Adrenal gland (tissue), 9 donors: ENCODE measurements at regions not wholly inside any gene's neighbourhood (a gene's known extent, or its start where the extent isn't known, plus 50 kb on each side); places are given as distances from the start of the nearest gene placed in this dataset.

Experiments used
- DNase-seq, 7 donors: peaks; one replicate each; pipeline ENCODE4 v3.0.0-alpha.2; 2019 to 2020
- H3K27ac ChIP-seq, 5 donors: fragments of 200-600 bp; sonication (generic) in 4 of 5; 1 replicate in 3 of 5; 2 replicates in 2 of 5; pipeline versions ENCODE4 v1.5.1 to v1.8.0; 2016 to 2020; ENCODE audit warnings: mild to moderate bottlenecking in 1 of 5
- H3K27me3 ChIP-seq: fragments of 200-600 bp; 2 replicates; pipeline ENCODE4 v1.8.0; 2021
- H3K36me3 ChIP-seq, 2 donors: fragments of 200-600 bp; replicated peaks in 1 of 2; 1 replicate in 1 of 2; 2 replicates in 1 of 2; pipeline versions ENCODE4 v1.5.1 to v1.8.0; 2018 to 2022
- H3K4me1 ChIP-seq, 2 donors: fragments of 200-600 bp; replicated peaks in 1 of 2; 1 replicate in 1 of 2; 2 replicates in 1 of 2; pipeline versions ENCODE4 v1.5.1 to v1.8.0; 2018 to 2021
- H3K4me3 ChIP-seq, 4 donors: fragments of 200-600 bp; sonication (generic) in 3 of 4; one replicate each; pipeline ENCODE4 v1.5.1; 2016 to 2018
- H3K9me3 ChIP-seq, 3 donors: fragments of 200-600 bp; sonication (generic) in 1 of 3; replicated peaks in 1 of 3; 1 replicate in 2 of 3; 2 replicates in 1 of 3; pipeline versions ENCODE4 v1.5.1 to v1.8.0; 2016 to 2021
- POLR2A ChIP-seq, 2 donors: fragments of 450-650 bp; IDR thresholded peaks; one replicate each; pipeline ENCODE4 v1.6.1; 2017; ENCODE audit warnings: antibody characterized with exemption in 2 of 2, mild to moderate bottlenecking in 2 of 2, moderate library complexity in 1 of 2
- WGBS, 4 donors: extraction: QIAGEN DNeasy Blood & Tissue Kit in 2 of 4; methylation state at CpG; one replicate each; pipeline versions ENCODE4 v1.1.5 to v1.1.7; 2013 to 2017; 5-methylcytosine and 5-hydroxymethylcytosine counted together
- intact Hi-C, 2 donors: fragments of 100-400 bp; cut with DNase I; formaldehyde crosslinking; loops; one replicate each; pipeline versions ENCODE4 v1.14.1 to v1.15.0; 2022 to 2023
- TF ChIP-seq, protein P1 (sequence below), 6 experiments: fragments of 450-650 bp in 4 of 6; fragments of 200-600 bp in 2 of 6; sonication (generic) in 1 of 6; IDR thresholded peaks; 1 replicate in 5 of 6; 2 replicates in 1 of 6; pipeline versions ENCODE4 v1.5.1 to v1.8.0; 2016 to 2021; ENCODE audit warnings: antibody characterized with exemption in 6 of 6, mild to moderate bottlenecking in 2 of 6, moderate library complexity in 1 of 6
- donor health status: healthy with polysubstance abuse.
- donor health status: Bipolar disorder and iron deficiency.
- donor health status: DM: yes; HTN: yes; CAD: no.
- donor health status: DM: no; HTN: no; CAD: no.
- donor health status: DM: no; HTN: no; CAD: no.

DNA sequence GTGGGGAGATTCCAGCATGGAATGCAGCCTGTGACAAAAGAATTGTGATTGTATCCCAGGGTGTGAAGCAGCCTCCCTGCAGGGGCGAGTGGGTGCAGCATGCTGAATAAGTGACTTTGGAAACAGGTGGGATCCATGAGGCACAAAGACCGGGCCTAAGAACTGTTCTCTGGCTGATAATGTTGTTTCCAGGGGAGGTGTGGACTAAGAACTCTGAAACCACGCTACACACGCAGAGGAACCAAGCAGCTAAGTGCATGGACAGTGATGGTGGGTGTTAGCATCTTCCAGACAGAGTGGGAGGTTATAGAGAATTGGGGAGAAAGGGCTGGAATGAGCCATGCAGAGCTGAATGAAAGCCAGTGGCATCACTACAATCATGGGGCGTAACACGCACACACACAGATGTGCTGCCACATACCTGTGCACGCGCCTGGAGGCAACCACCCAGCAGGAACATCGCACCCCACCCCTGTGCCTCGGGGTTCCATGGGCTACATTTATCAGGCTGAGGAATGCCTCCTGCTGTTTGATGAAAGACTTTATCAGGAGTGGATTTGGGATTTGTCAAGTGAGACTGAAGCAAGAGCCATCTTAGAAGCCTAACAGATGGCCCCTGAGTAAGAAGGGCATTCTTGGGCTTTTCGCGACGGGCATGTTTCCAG, 424.5 kb upstream of the SALL3 start:
- H3K27ac ChIP-seq, result no peak overlapping the region
- no peaks in the 10 kb centered on the region for H3K4me1 ChIP-seq
- no peaks in the 10 kb centered on the region for H3K36me3 ChIP-seq
- intact Hi-C loops, result no loop called here
- no peaks in the 10 kb centered on the region for H3K27me3 ChIP-seq
- 76 to 83% (median 77%) methylated on average over 13 of the region's 13 CpGs for WGBS, 4 donors
- no peaks in the 10 kb centered on the region for H3K9me3 ChIP-seq
- no peak for DNase-seq
- H3K4me3 ChIP-seq, result no peak overlapping the region
- TF ChIP-seq POLR2A (IDR thresholded peaks at IDR 0.05), result no peak
- TF ChIP-seq, protein P1, sequence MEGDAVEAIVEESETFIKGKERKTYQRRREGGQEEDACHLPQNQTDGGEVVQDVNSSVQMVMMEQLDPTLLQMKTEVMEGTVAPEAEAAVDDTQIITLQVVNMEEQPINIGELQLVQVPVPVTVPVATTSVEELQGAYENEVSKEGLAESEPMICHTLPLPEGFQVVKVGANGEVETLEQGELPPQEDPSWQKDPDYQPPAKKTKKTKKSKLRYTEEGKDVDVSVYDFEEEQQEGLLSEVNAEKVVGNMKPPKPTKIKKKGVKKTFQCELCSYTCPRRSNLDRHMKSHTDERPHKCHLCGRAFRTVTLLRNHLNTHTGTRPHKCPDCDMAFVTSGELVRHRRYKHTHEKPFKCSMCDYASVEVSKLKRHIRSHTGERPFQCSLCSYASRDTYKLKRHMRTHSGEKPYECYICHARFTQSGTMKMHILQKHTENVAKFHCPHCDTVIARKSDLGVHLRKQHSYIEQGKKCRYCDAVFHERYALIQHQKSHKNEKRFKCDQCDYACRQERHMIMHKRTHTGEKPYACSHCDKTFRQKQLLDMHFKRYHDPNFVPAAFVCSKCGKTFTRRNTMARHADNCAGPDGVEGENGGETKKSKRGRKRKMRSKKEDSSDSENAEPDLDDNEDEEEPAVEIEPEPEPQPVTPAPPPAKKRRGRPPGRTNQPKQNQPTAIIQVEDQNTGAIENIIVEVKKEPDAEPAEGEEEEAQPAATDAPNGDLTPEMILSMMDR (IDR thresholded peaks at IDR 0.05), result no peak

GRCh38 chr18:78557371-78557770, 422.2 kb upstream of the SALL3 start:
- TF ChIP-seq POLR2A (IDR thresholded peaks at IDR 0.05), result no peak
- TF ChIP-seq, protein P1 (IDR thresholded peaks at IDR 0.05), result no peak
- Histone ChIP-seq H3K36me3 (no peaks in the 10 kb centered on the region), H3K4me1 (no peaks in the 10 kb centered on the region), H3K27me3 (no peaks in the 10 kb centered on the region), H3K27ac (no peak overlapping the region), H3K4me3 (no peak overlapping the region), H3K9me3 (no peaks in the 10 kb centered on the region)
- 75 to 94% (median 85%) methylated on average over 8 of the region's 8 CpGs for WGBS, 4 donors
- intact Hi-C loops, result no loop called here
- DNase-seq, result no peak

DNA sequence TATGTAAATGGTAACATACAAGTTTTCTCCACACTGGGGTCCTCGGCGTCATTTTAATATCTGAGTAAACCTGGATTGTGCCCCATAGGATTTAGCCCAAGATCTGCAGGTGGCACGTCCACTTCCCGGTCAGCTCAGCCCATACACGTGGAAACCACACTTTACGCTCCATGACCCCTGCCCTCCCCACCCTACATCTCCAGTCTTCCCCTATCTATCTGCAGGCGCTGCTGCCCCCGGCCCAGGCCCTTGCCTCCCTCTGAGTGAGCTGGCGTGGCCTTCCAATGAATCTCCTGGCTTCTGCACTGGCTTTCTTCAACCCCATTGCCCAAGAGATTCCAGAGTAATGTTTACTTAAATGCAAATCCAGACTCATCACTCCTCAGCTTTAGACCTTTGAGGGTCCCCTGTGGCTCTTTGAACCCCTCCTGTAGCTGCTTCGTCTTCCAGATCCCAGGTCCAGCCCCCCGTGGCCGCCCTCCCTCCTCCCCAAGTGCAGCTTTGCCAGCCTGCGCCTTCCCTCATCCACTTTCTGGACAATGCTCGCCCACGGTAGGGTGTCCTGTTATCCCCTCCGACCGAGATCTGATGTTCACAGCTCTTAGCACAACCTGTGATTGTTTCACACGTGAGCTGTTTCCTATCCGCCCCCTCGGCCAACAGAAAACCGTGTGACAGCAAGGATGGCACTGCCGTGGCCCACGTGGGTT, 421.4 kb upstream of the SALL3 start:
- Histone ChIP-seq H3K27me3 (no peaks in the 10 kb centered on the region), H3K9me3 (no peaks in the 10 kb centered on the region), H3K36me3 (no peaks in the 10 kb centered on the region), H3K4me1 (no peaks in the 10 kb centered on the region), H3K27ac (no peak overlapping the region), H3K4me3 (no peak overlapping the region)
- intact Hi-C loops, result no loop called here
- TF ChIP-seq POLR2A (IDR thresholded peaks at IDR 0.05), result no peak
- TF ChIP-seq, protein P1 (IDR thresholded peaks at IDR 0.05), result no peak
- DNase-seq, result peak in 1 of 7 donors; percentile 28
- 76 to 79% (median 78%) methylated on average over 22 to 23 of the region's 23 CpGs for WGBS, 4 donors

DNA sequence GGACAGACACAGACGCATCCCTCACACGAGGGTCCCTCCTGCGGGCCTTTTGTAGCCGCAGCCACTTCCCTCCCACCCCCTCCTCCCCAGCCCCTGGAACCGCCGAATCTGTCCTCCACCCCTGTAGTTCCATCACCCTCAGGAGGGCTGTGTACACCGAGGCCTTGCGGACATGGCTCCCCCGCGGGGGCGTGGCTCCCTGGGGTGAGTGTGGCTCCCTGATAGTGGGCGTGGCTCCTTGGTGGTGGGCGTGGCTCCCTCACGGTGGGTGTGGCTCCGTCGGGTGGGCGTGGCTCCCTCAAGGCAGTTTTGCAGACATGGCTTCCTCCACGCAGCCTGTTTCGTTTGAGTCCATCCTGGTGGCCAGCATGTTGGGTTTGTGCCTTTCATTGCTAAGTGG, 420.7 kb upstream of the SALL3 start:
- H3K36me3 ChIP-seq, result no peaks in the 10 kb centered on the region
- 38 to 74% (median 64%) methylated on average over 5 to 19 of the region's 19 CpGs for WGBS, 4 donors

More for the DNA sequence above, 420.7 kb upstream of the SALL3 start:
- Histone ChIP-seq H3K9me3 (no peaks in the 10 kb centered on the region), H3K27ac (no peak overlapping the region), H3K27me3 (no peaks in the 10 kb centered on the region), H3K4me3 (no peak overlapping the region), H3K4me1 (no peaks in the 10 kb centered on the region)
- TF ChIP-seq, protein P1 (IDR thresholded peaks at IDR 0.05), result no peak
- no peak for TF ChIP-seq POLR2A (IDR thresholded peaks at IDR 0.05)
- no peak for DNase-seq
- intact Hi-C loops, result no loop called here
